ENCODE measurements at regions not wholly inside any gene's neighbourhood (a gene's known extent, or its start where the extent isn't known, plus 50 kb on each side); places are given as distances from the start of the nearest gene placed in this dataset.

DNA sequence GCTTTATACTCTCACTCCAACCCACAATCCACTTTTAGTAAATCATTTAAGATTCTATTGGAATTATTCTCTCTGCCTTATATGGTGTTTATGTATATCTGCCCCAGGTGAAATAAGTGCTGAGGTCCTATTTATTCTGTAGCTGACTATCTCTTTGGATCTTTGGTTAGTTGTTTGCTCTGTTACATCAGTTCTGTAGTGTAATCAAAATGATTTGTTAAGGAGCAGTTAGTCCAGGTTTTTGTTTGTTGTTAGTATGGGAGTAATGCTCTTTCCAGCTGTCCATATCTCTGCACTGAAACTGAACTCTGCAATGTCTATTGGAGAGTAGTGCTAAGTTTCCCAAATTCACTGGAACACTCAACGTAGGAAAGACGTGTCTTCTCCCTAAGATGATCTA, 615.8 kb downstream of the SNAPC1 start:
- no peak for DNase-seq (ENCODE audit: low read depth, low spot score)

DNA sequence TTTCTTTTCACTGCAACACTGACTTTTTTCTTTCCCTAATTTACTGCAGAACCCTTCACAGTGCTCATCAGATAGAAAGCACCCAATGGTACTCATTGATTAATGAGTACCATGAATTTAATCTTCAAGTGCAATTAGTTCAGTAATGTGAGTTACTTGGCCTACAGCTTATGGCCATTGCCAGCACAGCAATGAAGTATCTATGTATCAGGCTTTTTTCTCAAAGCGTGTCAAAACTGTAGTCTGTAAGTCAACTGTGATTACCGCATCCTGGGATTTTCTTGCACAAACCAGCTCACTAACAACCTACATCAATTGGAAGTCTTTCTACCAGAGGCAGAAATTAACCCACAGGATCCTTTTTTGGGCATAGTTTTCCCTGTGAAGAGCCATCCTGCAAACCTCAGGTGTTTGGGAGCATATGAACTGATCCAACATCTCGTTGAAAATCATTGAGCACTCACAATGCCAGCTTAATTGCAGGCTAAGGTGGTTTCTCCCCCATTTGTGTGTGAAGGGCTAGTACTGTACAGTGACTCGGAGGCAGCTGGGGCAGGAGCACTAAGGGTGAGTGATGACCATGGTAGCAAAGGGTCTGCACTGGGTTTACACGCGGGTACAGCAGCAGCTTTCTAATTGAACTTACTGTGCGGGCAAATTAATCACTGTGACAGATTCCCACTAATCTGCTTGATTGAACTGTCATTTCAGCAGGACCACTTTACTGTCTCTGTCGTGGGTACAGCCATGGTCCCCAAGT, 619.3 kb downstream of the SNAPC1 start:
- DNase-seq (ENCODE audit: low read depth, low spot score): no peak

DNA sequence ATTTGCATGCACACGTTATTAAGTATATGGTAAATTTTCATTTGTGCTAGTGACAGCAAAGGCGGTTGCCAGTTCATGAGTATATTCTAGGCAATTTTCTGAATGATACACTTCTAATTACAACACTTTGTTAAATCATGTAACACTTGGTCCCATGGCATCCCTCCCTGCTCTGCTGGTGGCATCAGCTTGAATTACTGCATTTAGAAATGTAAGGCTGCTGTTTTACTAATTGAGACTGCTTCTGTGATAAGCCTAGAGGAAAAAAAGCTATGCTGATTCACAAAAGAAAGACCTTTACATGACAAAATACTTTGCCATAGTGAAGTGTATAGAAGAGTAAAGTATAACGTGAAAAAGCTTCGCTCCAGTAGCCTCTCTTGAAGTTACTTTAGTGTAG, 636.1 kb downstream of the KCNH5 start:
- no peak for DNase-seq (ENCODE audit: low read depth, low spot score)

DNA sequence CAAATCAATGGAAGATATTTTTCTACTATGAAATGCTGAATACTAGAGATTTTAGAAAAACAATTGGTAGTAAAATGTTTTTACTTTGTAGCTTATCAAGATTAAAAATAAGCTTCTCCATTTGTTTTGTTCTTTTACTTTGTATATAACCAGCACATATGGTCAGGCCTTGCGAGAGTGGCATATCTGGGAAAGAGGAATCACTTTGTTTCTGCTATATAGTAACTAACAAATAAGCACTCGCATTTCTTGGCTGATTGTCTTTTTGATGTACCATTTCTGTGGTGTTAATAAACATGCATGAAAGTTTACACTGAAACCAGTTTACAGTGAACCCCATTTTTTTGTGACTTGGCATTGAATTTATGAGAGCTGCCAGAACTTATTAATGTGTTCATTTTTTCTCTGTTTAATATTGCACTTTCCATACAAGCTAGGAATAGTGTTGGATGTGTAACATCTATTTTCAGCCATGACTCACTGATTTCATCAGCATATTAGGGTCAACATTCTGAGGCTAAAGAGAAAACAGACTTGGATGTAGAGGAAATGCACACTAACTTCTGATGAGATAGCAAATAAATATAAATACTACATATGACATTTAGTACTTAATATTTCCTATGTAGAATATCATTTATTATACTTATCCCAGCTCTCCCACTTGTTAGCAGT, 635.5 kb downstream of the KCNH5 start:
- DNase-seq (ENCODE audit: low read depth, low spot score): no peak

DNA sequence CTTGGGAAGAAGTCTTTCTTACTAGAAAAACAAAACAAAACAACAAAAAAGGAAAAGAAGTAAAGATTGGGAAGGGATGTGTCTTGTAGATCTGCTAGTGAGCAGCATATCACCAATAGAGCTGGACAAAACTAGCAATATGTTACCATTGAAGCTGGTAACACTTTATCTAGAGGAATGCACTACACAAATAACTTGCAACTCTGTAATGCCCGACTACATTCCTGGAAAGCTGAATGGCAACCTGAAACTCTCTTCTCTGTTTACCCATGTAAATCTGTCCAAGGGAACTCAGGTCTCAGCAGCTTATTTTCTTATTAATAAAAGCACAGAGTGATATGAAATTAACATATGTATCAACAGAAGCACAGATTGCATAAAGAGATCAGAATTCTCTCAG, 624.4 kb downstream of the KCNH5 start:
- no peak for DNase-seq (ENCODE audit: low read depth, low spot score)

DNA sequence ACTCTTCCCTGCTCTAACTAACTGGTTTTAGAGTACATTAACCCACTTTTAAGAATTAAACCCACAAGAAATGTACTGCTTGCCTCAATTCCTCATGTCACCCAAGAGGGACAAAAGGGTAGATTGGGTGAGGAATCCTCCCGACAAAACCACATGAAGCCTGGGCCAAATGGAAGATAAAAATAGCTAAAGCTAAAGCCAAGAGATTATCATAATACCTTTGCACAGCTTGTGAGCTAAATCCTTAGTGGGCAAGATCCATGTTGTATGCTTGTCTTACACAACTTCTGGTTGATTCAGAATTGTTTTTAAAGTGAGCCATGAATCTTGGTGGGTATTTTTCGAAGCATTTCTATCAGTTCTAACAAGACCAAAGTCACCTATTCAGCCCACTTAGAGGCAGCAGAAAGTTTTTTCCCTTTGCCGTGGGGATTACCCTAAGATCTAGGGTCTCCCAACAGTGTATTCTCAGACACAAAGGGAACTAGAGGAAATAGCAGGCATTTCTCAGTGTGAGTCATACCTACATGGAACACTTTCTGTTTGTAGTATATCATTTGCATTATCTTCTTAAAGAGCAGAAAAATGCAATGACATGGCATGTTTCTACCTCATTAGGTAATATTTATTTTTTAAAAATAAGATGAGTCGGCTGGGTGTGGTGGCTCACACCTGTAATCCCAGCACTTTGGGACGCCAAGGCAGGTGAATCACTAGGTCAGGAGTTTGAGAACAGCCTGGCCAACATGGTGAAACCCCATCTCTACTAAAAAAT, 616.6 kb downstream of the KCNH5 start:
- DNase-seq (ENCODE audit: low read depth, low spot score): no peak

DNA sequence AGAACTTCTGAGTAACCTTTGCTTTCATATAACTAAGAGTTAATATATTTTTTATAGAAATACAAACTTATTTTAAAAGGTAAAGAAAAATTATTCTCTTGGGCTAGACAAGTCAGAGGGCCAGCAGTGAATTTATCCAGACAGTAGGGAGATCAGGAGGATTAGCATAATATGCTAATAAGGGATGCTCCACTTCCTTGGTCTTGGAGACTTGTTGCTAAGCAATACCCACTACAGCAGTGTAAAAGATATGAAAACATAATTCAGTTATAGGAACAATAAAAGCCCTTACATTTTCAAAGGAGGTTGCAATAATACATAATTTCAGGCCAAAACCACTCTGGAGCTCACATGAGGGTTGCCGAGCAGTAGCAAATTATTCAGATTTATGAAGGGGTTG, 615.6 kb downstream of the KCNH5 start:
- DNase-seq (ENCODE audit: low read depth, low spot score): no peak

DNA sequence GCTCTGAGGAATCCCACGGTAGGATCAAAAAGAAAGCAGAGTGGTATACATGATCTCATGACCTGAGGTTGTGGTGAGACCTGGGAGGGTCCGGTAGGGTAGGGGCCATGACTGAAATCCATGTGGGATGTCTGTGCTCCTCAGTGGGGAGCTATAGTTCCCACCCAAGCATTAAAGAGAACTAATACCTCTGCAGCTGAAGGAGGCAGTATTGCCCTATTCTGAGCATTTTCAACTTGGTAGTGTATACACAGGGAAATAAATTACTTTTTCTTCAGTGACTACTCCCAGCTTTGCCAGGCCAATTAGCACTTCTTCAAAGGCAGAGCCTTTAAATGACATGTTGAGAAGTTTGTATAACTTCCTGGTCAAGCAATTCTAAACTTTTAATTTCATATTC, 613.8 kb downstream of the KCNH5 start:
- no peak for DNase-seq (ENCODE audit: low read depth, low spot score)

DNA sequence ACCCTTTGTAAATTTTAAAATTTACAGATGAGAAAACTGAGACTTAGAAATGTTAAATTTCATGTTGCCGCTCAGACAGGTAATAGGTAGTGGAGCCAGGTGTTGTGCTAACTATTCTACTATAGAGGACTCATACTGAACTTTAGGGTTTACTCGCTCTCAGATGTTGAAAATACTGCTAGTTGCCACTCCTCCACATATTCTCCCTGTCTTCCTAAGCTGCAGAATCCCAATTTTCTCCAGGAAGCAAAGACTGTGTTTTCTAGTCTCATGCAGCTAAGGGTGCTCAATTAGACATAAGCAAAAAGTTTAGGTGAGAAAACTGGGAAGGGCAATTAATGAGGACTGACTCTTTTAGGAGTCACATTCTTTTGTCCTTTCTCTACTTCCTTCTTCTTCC, 612.3 kb downstream of the KCNH5 start:
- DNase-seq (ENCODE audit: low read depth, low spot score): no peak

DNA sequence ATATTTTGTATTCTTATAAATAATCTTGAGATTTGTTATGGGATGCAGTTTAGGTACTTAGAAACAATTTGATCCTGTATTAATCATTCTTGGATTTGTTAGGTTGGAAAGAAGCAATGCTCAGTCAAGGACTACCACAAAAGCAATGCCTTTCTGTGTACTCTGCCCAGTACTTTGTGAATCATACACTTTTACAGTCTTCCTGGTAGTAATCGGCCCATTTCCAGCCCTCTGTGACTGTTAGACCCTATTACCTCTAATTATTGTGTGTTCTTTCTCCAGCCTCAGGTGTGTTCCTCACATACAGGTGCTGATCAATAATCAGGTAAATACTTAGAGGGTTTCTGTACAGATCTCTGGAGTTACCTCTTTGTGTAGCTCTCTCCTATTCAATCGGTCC, 609.0 kb downstream of the KCNH5 start:
- DNase-seq (ENCODE audit: low read depth, low spot score): no peak

DNA sequence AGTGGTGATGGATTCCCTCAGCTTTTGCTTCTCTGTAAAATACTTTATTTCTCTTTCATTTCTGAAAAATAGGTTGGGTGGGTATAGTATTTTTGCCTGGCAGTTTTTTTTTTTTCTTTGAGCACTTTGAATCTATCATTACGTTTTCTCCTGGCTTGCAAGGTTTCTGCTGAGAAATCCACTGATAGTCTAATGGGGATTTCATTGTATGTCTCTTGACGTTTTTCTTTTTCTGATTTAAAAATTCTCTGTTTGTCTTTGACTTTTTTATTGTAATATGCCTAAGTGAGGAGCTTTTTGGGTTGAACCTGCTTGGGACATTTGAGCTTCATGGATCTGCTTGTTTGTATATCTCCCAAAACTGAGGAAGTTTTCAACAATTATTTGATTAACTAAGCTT, 606.0 kb downstream of the KCNH5 start:
- DNase-seq (ENCODE audit: low read depth, low spot score): no peak

DNA sequence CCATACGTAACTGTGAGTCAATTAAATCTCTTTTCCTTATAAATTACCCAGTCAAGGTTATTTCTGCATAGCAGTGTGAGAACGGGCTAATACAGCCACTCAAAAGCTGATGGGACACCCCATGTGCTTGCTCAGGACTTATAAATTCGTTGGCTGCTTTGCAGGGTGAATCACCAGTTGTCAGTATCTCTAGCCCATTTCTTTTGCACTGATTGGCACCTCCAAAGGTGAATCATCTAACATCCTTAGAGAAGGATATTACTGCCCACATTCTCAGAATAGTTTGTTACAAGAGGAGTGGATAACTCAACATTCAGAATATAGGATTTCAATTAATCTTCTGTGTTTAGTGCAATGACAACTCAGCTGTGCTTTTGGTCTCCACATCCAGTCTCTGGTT, 601.5 kb downstream of the KCNH5 start:
- no peak for DNase-seq (ENCODE audit: low read depth, low spot score)

DNA sequence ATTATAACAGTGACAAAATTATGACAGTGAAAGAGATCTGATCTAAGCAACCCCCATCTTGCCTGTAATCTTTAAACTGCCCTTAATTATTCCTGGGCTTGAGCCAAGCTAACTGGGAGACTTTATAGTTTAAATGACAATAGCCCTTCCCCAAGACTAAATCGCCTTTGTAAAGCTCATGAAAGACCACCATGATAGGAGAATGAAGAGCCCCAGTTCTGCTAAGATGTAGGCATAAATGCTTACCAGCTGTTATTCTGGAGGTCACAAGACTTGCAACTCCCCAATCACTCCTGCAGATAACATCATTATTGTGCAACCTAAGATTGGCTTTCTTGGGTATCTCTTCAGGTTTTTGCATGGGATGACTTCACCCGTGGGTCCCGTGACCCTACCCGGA, 599.7 kb downstream of the KCNH5 start:
- no peak for DNase-seq (ENCODE audit: low read depth, low spot score)

DNA sequence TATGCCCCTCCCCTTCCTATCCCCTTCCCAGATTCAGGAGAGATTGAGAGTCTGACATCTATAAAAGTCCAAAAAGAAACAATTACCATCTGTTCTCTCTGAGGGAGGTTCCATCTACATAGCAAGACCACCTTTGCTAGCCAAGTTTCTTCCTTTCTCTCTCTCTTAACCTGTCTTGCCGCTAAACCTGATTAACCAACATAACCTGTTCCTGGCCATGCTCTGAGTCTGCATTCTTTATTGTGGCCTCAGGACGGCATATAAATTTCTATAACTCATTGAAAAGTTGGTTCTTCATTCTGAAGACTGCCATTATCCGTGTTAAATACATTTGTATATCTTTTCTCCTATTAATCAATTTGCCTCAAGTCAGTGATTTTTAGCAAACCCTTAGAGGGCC, 594.0 kb downstream of the KCNH5 start:
- DNase-seq (ENCODE audit: low read depth, low spot score): no peak

DNA sequence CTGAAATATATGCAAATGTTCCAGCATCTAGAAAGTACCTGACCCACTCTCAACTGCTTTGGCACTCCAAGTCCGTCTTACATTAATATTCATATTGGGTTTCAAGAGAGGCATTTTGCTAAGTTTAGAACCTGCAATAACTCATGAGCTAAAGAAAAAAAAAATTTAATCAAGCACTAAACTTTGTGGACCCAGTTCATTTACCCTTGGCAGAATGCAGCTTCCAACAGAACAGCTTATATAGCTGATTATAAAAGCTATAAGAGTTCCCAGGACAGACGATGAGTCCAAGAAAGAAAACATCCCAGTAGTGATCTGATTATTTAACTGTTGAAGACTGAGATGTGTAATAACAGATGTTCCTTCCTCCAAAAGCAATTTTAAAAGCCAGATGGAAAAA, 592.0 kb downstream of the KCNH5 start:
- DNase-seq (ENCODE audit: low read depth, low spot score): no peak

DNA sequence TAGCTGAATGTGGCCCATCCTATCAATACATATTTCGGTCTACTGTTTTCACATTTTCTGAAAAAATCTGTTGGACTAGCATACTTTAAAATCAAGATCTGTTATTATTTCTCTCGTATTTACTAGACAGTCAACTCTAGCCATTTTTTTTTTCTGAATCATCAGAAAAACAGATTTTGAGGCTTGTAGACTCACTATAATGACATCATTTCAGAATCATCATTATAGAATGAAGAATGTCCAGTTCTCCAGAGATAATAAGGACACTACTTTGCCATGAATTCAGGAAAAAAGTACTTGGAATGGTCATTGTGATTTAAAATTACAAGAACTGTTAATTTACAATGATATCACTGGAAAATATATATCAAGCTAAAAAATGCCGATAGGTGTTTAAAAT, 589.8 kb downstream of the KCNH5 start:
- no peak for DNase-seq (ENCODE audit: low read depth, low spot score)

DNA sequence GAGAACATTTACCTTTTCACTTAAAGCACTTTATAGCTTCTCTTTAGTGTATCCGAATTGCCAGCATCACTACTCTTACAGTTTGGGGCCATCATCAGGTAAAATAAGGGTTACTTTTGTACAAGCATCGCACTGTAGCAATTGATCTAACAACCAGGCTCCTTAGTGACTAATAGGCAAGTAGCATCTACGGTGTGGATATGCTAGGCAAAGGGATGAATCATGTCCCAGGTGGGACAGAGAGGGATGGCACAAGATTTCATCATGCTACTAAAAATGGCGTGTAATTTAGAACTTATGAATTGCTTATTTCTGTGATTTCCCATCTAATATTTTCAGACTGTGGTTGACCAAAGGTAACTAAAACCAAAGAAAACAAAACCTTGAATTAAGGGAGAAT, 582.3 kb downstream of the KCNH5 start:
- DNase-seq (ENCODE audit: low read depth, low spot score): no peak

DNA sequence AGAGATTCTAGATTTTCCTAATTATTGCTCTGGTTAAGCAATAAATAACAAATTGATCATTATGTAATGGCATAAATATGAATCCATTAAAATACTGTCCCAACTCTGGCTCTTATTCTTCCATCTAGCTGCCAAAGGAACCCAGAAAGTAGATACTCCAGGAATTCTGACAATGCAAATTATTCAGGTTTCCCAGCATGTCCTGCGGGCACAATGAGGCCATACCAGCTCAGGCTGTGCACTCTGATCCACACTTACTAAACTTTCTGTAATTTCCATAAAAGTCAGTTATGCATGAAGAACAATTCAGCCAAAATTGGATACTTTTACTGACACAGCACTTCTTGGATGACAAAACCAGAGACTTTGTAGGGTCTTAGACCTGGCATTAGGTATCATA, 576.3 kb downstream of the KCNH5 start:
- no peak for DNase-seq (ENCODE audit: low read depth, low spot score)

DNA sequence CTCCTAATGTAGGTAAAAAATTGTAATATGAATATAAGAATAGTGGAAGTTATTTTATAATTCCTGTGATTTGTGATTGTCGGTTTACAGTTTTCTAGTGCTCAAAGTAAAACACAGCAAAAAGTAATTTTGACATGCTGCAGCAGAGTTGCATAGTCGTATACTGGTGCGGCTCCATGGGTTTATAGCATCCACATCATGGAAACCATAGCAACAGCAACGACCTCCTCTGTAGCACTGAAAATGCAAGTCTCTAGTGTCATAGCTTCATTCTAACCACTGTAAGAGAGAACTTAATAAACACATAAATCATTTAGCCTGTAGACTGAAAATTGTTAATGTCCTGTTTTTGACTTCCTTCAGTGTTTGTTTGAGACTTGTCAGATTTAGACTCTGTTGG, 574.3 kb downstream of the KCNH5 start:
- no peak for DNase-seq (ENCODE audit: low read depth, low spot score)

DNA sequence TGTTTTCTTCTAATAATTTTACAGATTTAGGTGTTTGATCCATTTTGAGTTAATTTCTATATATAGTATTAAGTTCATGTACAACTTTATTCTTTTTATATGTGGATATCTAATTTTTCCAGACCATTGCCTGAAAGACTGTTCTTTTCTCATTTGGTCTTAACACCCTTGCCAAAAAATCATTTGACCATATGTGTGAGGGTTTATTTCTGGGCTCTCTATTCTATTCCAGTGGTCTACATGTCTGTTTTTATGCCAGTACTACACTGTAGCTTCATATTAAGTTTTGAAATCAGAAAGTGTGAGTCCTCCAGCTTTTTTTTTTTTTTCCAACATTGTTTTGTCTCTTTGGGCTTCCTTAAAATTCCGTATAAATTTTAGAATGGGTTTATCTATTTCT, 554.1 kb downstream of the KCNH5 start:
- DNase-seq (ENCODE audit: low read depth, low spot score): no peak

DNA sequence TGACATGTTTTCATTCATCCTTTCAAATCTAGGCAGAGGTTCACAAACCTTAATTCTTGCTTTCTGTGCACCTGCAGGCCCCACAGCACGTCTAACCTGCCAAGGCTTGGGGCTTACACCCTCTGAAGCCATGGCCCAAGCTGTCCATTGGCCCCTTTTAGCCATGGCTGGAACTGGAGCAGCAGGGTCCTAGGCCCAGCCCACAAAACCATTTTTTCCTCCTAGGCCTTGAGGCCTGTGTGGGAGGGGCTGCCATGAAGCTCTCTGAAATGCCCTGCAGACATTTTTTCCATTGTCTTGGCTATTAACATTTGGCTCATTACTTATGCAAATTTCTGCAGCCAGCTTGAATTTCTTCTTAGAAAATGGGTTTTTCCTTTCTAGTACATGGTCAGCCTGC, 547.5 kb downstream of the KCNH5 start:
- DNase-seq (ENCODE audit: low read depth, low spot score): no peak

DNA sequence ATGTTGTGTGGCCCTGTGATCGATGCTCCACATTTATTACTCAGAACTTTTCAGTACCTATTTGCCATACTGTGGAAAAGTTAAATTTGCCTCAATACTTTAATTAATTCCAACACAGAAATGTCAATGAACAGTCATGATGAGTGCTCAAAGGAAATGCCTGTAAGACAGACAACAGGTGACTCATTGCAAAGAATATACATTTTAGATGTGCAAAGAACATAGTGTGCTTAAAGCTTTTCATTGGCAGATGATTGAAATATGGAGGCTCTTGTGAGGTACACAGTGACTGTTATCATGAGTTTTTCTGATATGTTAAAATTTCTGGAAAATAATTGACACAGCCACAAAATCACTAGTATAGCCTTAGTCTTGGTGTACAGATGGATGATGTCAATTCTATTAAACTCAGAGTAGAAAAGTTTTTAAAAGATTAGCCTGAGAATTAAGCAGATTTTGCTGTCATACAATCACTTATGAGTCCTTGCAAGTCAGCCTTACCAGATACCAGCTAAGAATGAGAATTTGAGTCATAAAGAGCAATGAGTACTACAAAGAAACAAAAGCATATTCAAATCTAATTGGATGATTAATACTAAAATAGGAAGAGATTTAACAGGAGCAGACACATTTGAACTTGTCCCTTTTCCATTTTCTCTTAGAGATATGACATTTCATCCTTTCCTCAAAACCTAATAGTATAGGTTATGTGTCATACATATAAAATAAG, 544.1 kb downstream of the KCNH5 start:
- DNase-seq (ENCODE audit: low read depth, low spot score): no peak

Measured in activated naive CD8-positive, alpha-beta T cell treated with anti-CD3 and anti-CD28 coated beads, Interleukin-2, amount 50 U/mL, for 16 hours (primary cell).